ENCODE measurements at regions not wholly inside any gene's neighbourhood (a gene's known extent, or its start where the extent isn't known, plus 50 kb on each side); places are given as distances from the start of the nearest gene placed in this dataset.

DNA sequence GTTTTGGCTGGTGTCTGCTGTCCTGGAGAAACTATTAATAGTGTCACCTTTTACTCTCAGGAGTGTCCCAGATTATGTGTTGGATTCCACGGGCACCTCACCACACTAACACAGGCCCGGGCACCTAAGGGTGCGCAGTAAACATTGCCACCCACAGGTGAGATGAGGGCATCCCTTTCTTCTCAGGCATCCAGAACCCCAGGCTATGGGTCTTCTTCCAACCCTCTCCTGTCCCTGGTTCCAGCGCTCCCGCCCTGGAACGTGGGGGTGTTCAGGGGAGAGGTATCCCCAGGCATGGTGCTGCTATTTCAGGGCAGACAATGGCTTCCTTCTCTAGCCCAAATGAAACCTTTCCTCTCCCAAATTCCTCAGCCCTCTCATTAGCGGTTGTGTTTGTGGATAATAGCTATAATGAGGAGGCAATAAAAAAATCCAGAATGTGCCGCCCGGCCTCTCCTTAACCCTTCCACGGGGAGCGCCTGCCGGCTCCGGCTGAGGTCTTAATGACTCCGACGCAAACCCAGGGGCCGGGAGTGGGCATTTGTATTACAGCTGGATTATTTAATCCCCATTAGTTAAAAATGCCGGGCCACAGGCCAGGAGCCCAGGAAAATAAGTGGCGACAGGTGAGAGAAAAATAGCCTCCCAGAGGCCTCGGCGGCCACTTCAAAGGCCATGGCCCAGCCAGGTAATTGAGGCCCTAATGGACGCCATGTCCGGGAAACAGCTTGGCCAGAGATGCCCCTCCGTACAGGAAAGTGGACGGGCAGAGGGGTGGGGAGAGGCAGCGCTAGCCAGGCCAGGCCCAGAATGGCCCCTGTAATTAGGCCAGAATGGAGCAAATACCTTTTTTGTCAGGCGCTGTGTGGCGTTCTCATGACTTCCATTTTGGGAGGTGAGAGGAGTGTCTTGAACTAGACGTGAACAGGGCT lies 102.8 kb downstream of the IRX5 start:
- H3K4me3 Mint-ChIP-seq, result no peak overlapping the region
- H3K27ac Mint-ChIP-seq, result no peak overlapping the region
- peaks cover 13% of the 10 kb centered on the region for H3K4me1 Mint-ChIP-seq
- H3K27me3 Mint-ChIP-seq (ENCODE audit: low read depth), result peaks cover 62% of the 10 kb centered on the region
- no peaks in the 10 kb centered on the region for H3K36me3 Mint-ChIP-seq
- DNase-seq (ENCODE audit: low spot score in 2 of 2, unreplicated experiment in 2 of 2), result no peak
- H3K9me3 Mint-ChIP-seq, result peaks cover 15% of the 10 kb centered on the region
- TF ChIP-seq, protein P1, sequence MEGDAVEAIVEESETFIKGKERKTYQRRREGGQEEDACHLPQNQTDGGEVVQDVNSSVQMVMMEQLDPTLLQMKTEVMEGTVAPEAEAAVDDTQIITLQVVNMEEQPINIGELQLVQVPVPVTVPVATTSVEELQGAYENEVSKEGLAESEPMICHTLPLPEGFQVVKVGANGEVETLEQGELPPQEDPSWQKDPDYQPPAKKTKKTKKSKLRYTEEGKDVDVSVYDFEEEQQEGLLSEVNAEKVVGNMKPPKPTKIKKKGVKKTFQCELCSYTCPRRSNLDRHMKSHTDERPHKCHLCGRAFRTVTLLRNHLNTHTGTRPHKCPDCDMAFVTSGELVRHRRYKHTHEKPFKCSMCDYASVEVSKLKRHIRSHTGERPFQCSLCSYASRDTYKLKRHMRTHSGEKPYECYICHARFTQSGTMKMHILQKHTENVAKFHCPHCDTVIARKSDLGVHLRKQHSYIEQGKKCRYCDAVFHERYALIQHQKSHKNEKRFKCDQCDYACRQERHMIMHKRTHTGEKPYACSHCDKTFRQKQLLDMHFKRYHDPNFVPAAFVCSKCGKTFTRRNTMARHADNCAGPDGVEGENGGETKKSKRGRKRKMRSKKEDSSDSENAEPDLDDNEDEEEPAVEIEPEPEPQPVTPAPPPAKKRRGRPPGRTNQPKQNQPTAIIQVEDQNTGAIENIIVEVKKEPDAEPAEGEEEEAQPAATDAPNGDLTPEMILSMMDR (IDR thresholded peaks at IDR 0.05; ENCODE audit: unreplicated experiment), result no peak

DNA sequence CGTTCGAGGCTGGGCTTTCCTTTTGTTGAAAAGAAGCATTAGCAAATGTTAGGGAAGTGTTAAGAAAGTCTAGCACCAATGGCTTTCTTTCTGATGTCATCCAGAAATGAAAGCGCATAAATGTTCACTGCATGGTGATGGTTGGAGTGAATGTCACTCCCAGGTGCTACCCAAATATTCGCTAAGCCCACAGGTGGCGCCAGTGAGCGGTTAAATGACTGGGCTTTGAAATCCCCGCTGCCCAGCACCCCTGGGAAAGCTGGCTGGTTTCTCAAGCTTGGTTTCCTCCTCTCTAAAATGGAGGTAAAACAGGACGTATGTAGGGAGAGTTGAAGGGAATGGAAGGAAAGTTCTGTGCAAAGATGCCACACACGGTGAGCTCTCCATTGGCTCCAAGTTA lies 104.4 kb downstream of the IRX5 start:
- Mint-ChIP-seq H3K36me3 (no peaks in the 10 kb centered on the region), H3K9me3 (peaks cover 2% of the 10 kb centered on the region), H3K4me3 (no peak overlapping the region), H3K27me3 (ENCODE audit: low read depth) (peaks cover 70% of the 10 kb centered on the region), H3K27ac (no peak overlapping the region), H3K4me1 (peaks cover 15% of the 10 kb centered on the region)
- TF ChIP-seq, protein P1 (IDR thresholded peaks at IDR 0.05; ENCODE audit: unreplicated experiment), result peak; percentile 49
- peak in 1 of 2 experiments; percentile 61 for DNase-seq (ENCODE audit: low spot score in 2 of 2, unreplicated experiment in 2 of 2)

DNA sequence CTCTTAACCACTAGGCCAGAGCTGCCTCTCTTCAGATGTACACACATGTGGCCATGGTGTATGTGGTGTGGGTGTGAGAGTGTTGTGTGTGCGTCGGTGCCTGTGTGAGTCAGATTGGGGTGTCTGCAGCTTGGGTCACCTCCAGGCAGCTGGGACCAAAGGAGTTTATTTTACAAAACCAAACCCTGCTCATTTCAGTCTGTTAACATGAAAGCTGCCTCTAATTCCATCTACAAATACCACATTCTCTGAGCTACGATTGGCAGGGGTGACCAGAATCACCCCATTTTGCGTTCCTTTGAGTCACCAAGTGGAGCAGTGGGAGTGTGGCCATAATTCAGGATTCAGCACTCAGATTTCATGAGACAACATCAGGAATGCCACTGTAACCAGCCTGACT lies 105.3 kb downstream of the IRX5 start:
- no peak overlapping the region for H3K4me3 Mint-ChIP-seq
- H3K27me3 Mint-ChIP-seq (ENCODE audit: low read depth), result peaks cover 74% of the 10 kb centered on the region
- H3K4me1 Mint-ChIP-seq, result peaks cover 15% of the 10 kb centered on the region
- TF ChIP-seq, protein P1 (IDR thresholded peaks at IDR 0.05; ENCODE audit: unreplicated experiment), result no peak
- DNase-seq (ENCODE audit: low spot score in 2 of 2, unreplicated experiment in 2 of 2), result no peak
- no peaks in the 10 kb centered on the region for H3K36me3 Mint-ChIP-seq
- H3K9me3 Mint-ChIP-seq, result no peaks in the 10 kb centered on the region
- no peak overlapping the region for H3K27ac Mint-ChIP-seq

DNA sequence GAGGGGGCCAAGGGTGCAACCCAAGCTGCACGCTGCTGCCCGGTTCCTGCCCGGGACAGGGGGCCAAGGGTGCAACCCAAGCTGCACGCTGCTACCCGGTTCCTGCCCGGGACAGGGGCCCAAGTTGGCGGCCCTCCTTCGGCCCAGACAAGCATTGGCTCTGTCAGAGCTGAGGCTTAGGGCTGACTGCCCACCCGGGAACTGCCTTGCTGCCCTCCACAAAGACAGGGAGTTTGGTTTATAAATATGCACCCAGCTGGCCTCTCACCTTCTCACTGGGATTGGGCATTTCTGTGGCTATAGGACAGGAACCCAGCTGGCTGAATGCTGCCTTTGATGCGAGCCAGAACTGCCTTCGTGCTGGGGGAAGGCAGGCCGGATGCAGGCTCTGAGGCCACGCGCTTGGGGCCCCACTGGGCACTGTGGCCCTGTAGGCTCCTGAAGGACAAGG lies 105.7 kb downstream of the IRX5 start:
- Mint-ChIP-seq H3K27ac (no peak overlapping the region), H3K4me3 (no peak overlapping the region), H3K9me3 (no peaks in the 10 kb centered on the region), H3K27me3 (ENCODE audit: low read depth) (peaks cover 76% of the 10 kb centered on the region), H3K36me3 (no peaks in the 10 kb centered on the region), H3K4me1 (peaks cover 15% of the 10 kb centered on the region)
- no peak for DNase-seq (ENCODE audit: low spot score in 2 of 2, unreplicated experiment in 2 of 2)
- TF ChIP-seq, protein P1 (IDR thresholded peaks at IDR 0.05; ENCODE audit: unreplicated experiment), result no peak

DNA sequence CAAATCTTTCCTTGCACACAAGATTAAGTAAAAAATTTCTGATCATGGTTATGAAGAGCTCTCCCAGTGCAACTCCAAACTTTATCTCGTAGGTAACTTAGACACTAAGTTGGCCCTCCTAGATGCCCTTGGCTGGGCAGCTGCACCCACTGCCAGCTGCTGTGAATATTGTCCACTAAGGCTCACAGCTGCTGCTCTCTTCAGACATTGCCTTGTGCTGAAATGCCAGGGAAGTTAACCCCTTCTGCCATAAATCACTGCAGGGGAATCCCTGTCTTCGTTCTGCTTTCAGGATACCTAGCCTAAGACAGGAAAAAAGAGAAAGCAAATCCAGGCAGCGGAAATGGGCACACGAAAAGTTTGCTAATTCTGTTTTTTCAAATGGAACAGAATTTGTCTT lies 106.4 kb downstream of the IRX5 start:
- Mint-ChIP-seq H3K4me3 (no peak overlapping the region), H3K27ac (no peak overlapping the region), H3K27me3 (ENCODE audit: low read depth) (peaks cover 76% of the 10 kb centered on the region), H3K4me1 (peaks cover 15% of the 10 kb centered on the region), H3K9me3 (no peaks in the 10 kb centered on the region), H3K36me3 (no peaks in the 10 kb centered on the region)
- peak in 1 of 2 experiments; percentile 3 for DNase-seq (ENCODE audit: low spot score in 2 of 2, unreplicated experiment in 2 of 2)
- TF ChIP-seq, protein P1 (IDR thresholded peaks at IDR 0.05; ENCODE audit: unreplicated experiment), result no peak
